Esophagus muscularis mucosa (tissue), 4 donors: ENCODE measurements at regions not wholly inside any gene's neighbourhood (a gene's known extent, or its start where the extent isn't known, plus 50 kb on each side); places are given as distances from the start of the nearest gene placed in this dataset.

Source experiments
- EP300 ChIP-seq: sonication (generic); formaldehyde crosslinking; IDR thresholded peaks from one replicate; pipeline ENCODE4 v1.6.1; 2017; ENCODE audit warnings: antibody characterized with exemption
- POLR2A ChIP-seq: fragments of 450-650 bp; IDR thresholded peaks from one replicate; pipeline ENCODE4 v1.6.1; 2017; ENCODE audit warnings: antibody characterized with exemption, moderate library complexity, mild to moderate bottlenecking, low read depth
- POLR2AphosphoS5 ChIP-seq, 2 donors: sonication (generic); formaldehyde crosslinking; IDR thresholded peaks; one replicate each; pipeline ENCODE4 v1.6.1; 2017; ENCODE audit warnings: antibody characterized with exemption in 2 of 2
- TF ChIP-seq, protein P1 (sequence below), 3 experiments: fragments of 200-600 bp in 2 of 3; fragments of 450-650 bp in 1 of 3; sonication (generic) in 2 of 3; IDR thresholded peaks; one replicate each; pipeline ENCODE4 v1.5.1; 2017 to 2019; ENCODE audit warnings: antibody characterized with exemption in 3 of 3, mild to moderate bottlenecking in 2 of 3, moderate library complexity in 1 of 3

- TF ChIP-seq, protein P1, sequence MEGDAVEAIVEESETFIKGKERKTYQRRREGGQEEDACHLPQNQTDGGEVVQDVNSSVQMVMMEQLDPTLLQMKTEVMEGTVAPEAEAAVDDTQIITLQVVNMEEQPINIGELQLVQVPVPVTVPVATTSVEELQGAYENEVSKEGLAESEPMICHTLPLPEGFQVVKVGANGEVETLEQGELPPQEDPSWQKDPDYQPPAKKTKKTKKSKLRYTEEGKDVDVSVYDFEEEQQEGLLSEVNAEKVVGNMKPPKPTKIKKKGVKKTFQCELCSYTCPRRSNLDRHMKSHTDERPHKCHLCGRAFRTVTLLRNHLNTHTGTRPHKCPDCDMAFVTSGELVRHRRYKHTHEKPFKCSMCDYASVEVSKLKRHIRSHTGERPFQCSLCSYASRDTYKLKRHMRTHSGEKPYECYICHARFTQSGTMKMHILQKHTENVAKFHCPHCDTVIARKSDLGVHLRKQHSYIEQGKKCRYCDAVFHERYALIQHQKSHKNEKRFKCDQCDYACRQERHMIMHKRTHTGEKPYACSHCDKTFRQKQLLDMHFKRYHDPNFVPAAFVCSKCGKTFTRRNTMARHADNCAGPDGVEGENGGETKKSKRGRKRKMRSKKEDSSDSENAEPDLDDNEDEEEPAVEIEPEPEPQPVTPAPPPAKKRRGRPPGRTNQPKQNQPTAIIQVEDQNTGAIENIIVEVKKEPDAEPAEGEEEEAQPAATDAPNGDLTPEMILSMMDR (IDR thresholded peaks at IDR 0.05), result no peak
- no peak for TF ChIP-seq EP300
- TF ChIP-seq POLR2AphosphoS5 (IDR thresholded peaks at IDR 0.05), result no peak
- TF ChIP-seq POLR2A, result no peak
Observed at GRCh38 chr5:24747327-24747726, 102.5 kb upstream of the CDH10 start.
